H7 (cell line): ENCODE measurements at regions not wholly inside any gene's neighbourhood (a gene's known extent, or its start where the extent isn't known, plus 50 kb on each side); places are given as distances from the start of the nearest gene placed in this dataset.

Experiments
- DNase-seq: peaks from one replicate; pipeline ENCODE4 v3.0.0; 2012
- H3K27me3 ChIP-seq: 2 replicates; pipeline ENCODE4 v1.6.0; 2011; ENCODE audit warnings: mild to moderate bottlenecking, low read length; ENCODE audit not compliant: control insufficient read depth, insufficient read depth
- H3K36me3 ChIP-seq: replicated peaks from 2 replicates; pipeline ENCODE4 v1.5.1; 2011; ENCODE audit warnings: low read length; ENCODE audit not compliant: control insufficient read depth, insufficient read depth
- H3K4me3 ChIP-seq: 2 replicates; pipeline ENCODE4 v1.5.1; 2011; ENCODE audit warnings: low read depth, mild to moderate bottlenecking, control low read depth, low read length, moderate library complexity; ENCODE audit not compliant: insufficient read depth

DNA sequence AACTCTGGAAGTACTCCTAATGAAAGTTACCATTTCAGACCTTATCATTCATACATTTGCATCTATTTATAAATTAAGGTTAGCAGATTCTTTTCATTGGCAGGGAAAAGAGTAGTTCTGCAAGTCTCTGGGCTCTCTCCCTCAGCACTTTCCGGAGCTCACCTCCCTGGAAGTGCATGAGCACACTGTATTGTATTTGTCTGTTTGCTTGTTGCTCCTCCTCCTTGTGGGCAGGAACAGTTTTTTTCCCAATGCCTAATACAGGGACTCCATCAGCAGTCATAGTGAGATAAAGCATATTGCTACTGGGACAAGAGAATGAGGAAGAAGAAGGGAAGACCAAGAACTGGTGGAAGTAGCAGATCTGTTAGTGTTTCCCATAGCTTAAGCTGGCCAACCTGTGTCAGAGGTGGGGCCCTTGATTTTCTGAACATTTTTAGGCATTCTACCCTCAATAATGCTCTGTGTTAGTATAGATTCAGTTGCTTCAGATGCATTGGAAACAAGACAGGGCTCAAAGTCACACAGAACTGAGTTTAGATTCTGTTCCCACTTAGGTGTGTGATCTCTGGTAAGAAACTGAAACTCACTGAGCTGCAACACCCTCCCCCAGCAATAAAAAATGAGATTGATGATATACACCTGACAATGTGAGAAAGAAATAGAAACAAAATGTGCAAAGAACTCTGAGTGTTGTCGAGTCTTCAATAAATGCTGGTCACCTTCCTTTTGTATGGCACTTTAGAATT is 407.8 kb downstream of the TUSC7 start:
- DNase-seq: no peak
- Histone ChIP-seq H3K4me3 (no peak overlapping the region), H3K27me3 (no peaks in the 10 kb centered on the region), H3K36me3 (no peaks in the 10 kb centered on the region)

DNA sequence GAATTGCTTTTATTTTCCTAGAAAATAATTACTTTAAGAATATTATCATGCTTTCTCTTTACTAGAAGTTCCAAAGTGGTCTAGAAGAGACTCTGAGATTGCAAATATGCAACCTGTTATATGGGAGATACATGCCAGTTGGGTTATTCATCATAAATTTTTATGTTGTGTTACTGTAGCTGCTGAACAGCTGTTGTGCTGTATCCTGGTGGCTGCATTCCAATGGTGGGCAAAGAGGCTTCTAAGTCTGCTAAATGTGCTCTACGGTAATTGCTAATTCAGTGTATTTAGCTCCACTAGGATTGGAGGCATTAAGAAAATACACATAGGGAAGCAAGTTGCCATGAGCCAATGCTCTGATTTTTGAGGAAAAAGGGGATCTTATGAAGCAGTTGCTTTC is 409.0 kb downstream of the TUSC7 start:
- Histone ChIP-seq H3K36me3 (no peaks in the 10 kb centered on the region), H3K4me3 (no peak overlapping the region), H3K27me3 (no peaks in the 10 kb centered on the region)
- DNase-seq: no peak

DNA sequence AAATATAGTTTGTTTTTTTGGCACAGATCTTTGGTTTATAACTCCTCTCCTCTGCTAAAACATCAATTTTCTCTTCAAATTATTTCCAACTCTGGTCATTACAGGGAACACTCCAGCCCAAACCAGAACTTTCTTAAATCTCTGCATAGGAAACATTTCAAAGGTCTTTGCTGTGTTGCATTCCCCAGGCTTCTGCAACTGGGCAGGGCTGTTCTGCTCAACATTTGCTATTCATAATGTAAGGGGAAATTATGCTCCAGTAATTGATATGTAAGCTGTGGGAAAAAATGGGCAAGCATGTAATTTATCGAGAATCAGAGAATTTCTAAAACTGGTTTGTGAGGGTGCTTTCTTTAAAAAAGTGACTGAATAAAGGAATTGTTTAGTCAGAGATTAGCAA is 410.4 kb downstream of the TUSC7 start:
- Histone ChIP-seq H3K36me3 (no peaks in the 10 kb centered on the region), H3K4me3 (no peak overlapping the region), H3K27me3 (no peaks in the 10 kb centered on the region)
- DNase-seq: no peak

DNA sequence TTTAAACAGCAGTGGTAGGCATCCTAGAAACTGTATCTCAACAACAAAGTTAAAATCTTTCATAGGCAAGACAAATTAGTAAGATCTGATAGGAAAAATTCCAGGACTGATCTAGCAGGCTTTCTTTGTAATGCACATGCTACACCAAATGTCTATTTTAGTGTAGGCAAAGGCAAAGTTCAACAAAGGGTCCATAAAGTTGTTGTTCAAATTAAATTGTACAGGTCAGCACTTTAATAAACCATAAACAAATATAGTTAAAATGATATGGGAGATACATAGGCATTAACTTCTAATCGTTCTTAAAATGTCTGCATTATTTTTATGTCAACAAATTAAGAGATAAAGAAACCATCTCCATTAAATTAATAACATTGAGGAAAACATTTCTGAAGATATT is 413.0 kb downstream of the TUSC7 start:
- no peaks in the 10 kb centered on the region for H3K27me3 ChIP-seq
- no peak overlapping the region for H3K4me3 ChIP-seq
- DNase-seq: no peak
- H3K36me3 ChIP-seq: no peaks in the 10 kb centered on the region

DNA sequence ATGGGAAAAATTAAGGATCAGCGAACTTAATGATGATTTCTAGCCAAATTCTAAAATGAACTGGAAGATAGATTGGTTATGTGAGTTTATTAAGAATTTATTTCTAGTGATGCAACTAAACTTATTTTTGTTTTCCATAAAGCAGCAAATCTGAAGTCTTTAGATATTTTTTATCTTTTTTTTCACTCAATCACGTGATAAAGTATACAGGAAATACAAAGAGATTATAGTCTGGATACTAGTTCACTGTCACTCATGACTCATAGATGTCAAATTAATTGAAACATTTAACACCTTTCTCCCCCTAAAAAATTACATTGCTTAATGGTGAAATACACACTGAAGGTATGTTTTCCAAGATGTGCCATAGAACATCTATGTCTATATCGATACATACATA is 416.9 kb downstream of the TUSC7 start:
- no peaks in the 10 kb centered on the region for H3K27me3 ChIP-seq
- no peak for DNase-seq
- H3K36me3 ChIP-seq: no peaks in the 10 kb centered on the region
- no peak overlapping the region for H3K4me3 ChIP-seq

DNA sequence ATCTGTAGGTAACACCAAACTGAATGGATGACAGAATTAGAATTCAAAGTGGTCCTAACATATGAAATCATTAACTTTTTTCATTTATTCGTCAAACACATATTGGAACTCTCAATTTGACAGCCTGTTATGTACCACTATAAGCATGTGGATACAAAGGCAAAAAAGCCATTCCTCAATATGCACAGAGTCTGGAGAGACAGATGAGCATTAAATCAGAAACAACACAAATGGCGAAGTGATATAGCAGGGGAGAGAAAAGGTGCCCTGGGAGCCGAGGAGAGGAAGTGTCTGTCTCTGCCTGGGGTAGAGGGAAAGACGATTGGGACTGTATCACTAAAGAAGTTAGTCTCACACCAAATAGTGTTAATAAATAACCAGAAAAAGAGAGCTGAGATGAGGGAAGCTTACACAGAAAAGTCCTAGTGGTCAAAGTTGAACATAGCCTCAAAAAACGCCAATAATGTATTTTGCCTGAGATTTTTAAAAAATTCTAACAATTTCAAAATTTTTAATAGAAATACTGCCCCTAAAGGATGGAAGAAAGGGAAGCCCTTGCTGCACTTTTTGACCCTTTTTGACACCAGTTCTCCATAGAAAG is 417.5 kb downstream of the TUSC7 start:
- no peaks in the 10 kb centered on the region for H3K27me3 ChIP-seq
- DNase-seq: no peak
- H3K36me3 ChIP-seq: no peaks in the 10 kb centered on the region
- no peak overlapping the region for H3K4me3 ChIP-seq

DNA sequence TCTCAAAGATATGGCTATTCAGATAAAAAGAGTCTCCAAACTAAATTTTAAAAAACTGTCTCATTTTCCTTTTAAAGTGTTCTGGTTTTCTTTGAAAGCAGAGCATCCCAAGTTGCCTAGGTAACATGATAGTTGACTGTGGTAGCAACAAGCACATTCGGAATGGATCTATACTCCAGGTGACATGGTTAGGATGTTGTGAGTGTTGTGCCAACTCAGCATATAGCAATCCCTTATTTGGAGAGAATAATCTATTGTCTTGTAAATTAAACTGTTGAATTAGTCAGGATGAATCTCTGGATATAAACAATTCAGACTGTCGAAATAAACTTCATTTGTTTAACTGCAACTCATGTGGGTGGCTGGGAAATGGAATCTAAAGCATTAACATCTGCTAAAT is 418.6 kb downstream of the TUSC7 start:
- H3K4me3 ChIP-seq: no peak overlapping the region
- no peak for DNase-seq
- H3K27me3 ChIP-seq: no peaks in the 10 kb centered on the region
- no peaks in the 10 kb centered on the region for H3K36me3 ChIP-seq

DNA sequence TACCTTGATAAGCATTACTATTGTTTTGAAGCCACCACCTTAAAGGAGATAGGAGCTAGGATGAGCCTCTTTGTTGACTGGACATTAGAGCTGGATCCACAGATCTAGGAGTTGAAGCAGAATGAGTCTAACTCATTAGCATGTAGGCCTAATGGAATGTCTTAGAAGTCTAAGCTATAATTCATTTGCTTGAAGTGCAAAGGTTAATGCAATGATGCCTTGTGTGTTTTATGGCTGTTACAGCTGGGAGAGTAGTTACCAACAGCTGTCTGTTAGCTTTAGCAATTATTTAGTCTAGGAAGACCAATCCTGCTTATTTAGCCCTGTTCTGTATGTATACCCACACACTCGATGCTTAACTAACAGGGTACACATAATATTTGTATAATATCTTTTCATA is 419.3 kb downstream of the TUSC7 start:
- no peak for DNase-seq
- Histone ChIP-seq H3K36me3 (no peaks in the 10 kb centered on the region), H3K27me3 (no peaks in the 10 kb centered on the region), H3K4me3 (no peak overlapping the region)

DNA sequence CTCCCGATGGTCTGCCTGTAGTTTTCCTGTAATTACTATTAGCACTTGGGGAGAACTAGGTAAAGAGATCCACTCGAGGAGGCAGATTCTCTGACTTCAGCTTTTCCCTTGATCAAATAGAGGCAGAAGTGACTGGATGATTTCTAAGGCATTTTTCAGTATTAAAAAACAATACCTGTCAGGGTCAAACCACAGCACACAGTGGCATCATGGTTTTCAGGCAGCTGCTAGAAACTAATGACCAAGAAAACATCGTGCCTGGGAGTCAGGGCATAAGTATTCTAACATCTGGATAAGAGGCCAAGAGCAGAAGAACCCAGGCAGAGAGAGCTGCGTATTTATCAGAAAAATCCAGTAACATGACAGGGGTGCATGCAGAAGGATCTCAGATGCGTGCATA is 419.9 kb downstream of the TUSC7 start:
- H3K27me3 ChIP-seq: no peaks in the 10 kb centered on the region
- no peaks in the 10 kb centered on the region for H3K36me3 ChIP-seq
- no peak overlapping the region for H3K4me3 ChIP-seq
- DNase-seq: no peak

DNA sequence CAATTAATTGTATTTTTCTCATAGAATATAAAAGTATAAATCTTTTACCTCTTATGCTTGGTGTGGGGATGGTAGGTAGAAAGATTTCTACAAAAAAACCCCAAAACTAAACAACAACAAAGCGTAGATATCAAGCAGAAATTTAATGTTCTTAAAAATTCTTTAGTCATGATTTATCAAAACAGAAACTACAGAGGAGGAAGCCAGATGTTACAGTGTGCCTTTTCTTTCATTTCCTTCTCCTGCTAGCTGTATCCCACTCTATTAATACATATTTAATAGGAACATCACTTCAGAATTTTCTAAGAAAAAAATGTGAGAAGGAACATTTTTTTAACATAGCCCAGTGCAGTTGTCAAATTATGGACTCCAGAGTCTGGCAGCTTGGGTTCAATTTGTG is 420.6 kb downstream of the TUSC7 start:
- H3K27me3 ChIP-seq: no peaks in the 10 kb centered on the region
- H3K4me3 ChIP-seq: no peak overlapping the region
- no peak for DNase-seq

DNA sequence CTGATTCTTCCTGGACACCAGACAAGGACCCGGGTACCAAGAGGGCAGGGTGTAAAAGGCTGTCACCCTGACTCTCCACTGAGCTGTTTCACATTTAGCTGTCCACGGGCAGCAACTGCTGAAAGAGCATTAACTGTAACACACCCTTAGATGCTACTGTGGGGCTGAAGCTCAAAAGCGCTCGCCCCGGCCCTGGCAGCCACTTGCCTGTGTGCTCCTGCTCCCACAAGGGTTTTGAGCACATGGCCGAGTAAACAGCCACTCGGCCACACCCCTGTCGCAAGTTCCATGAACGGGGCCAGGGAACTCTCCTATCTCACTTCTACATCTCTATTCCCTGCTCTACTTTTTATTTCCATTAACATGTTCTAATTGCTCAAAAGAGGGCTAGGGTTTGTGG is 421.7 kb downstream of the TUSC7 start:
- DNase-seq: no peak
- Histone ChIP-seq H3K4me3 (no peak overlapping the region), H3K36me3 (no peaks in the 10 kb centered on the region), H3K27me3 (no peaks in the 10 kb centered on the region)

More for the DNA sequence above, 420.6 kb downstream of the TUSC7 start:
- no peaks in the 10 kb centered on the region for H3K36me3 ChIP-seq

DNA sequence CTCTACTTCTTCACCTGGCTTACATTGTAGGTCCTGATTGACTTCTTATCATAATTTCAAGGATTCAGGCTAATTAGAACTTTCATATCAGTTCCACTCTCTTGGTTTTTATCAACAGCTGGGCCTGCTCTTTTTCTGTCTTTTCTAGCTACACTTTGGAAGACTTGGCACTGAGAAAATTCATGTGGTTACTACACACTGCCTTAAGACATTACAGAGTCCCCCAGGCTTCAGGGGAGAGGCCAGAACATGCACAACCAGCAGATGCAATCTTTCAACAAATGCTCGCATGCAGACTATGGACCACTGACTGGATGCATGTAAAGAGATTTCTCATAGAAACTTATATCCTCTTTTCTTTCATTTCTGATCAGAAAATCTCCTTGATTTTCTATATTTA is 423.5 kb downstream of the TUSC7 start:
- H3K36me3 ChIP-seq: no peaks in the 10 kb centered on the region
- H3K27me3 ChIP-seq: no peaks in the 10 kb centered on the region
- DNase-seq: no peak

DNA sequence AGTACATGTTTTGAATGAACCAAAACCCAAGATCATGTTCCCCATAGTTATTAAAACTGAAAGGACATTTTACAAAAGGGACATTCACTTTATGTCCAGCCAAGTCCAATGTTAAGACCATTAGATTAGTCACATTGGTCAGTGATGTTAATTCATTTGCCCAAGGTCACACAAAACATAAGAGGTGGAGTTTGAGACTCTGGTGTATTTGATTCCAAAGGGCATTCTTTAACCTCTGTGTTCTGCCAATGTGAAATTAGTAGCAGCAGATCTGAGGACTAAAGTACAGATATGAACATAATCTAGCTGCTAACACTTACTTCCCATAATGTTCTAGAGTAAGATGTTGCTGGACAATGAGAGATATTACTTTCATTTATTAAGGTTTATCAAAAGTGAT is 425.6 kb downstream of the TUSC7 start:
- Histone ChIP-seq H3K4me3 (no peak overlapping the region), H3K27me3 (no peaks in the 10 kb centered on the region), H3K36me3 (no peaks in the 10 kb centered on the region)
- DNase-seq: no peak

More for the DNA sequence above, 423.5 kb downstream of the TUSC7 start:
- H3K4me3 ChIP-seq: no peak overlapping the region

DNA sequence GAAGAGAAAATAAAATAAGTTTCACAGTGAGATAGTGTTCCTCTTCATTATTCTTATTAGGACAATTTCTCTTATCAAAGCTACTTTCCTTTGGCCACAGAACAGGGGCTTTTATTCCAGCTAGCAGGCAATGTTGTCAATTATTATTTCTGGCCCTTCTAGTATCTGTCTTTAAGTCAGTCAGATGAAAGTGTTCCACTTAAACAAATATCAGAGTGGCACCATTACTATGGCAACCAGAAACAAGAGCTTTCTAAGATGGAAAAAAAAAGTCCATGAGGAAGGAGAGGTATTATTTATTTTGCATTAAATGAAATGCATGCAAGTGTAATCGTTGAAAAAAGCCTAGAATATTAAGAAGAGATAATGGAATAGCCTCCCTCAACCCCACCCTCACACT is 426.4 kb downstream of the TUSC7 start:
- DNase-seq: no peak
- Histone ChIP-seq H3K36me3 (no peaks in the 10 kb centered on the region), H3K27me3 (no peaks in the 10 kb centered on the region), H3K4me3 (no peak overlapping the region)

DNA sequence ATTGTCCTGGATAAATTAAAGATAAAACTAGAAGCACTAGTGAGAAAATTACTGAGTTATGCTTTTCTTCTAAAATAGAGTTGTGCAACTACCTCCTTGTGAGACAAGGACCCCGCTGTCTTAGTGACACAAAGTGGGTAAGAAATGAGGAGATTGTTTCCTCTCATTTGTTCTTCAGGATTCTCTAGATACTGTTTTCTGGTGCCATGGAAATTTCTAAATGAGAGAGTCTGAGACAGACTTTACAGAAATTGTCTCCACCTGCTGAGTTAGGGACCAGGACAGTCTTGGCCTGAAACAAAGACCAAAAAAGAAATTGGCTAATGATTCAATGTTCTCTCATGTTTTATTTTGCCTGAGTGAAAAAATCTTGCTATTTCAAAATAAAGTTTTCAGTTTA is 427.5 kb downstream of the TUSC7 start:
- Histone ChIP-seq H3K27me3 (no peaks in the 10 kb centered on the region), H3K36me3 (no peaks in the 10 kb centered on the region)
- DNase-seq: no peak

DNA sequence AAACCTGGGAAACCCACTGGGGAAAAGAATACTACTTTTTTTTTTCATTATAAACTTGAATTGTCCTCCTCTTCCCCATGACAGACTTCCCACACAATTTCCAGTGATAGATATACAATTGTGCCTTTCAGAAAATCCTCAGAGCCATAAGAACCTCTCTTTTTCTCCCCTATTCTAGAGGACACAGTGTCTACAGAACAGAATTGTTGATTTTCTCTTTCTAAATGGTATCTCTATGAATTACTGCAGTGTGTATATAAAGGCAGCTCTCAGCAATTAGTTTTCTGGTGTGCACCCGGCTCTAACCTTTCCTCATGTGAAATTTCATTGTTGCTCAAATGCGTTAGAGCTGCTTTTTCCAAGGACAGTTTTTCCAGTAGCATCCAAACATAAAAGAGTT is 430.1 kb downstream of the TUSC7 start:
- H3K4me3 ChIP-seq: no peak overlapping the region
- no peaks in the 10 kb centered on the region for H3K27me3 ChIP-seq
- DNase-seq: no peak
- no peaks in the 10 kb centered on the region for H3K36me3 ChIP-seq

More for the DNA sequence above, 427.5 kb downstream of the TUSC7 start:
- no peak overlapping the region for H3K4me3 ChIP-seq
